ENCODE measurements at regions not wholly inside any gene's neighbourhood (a gene's known extent, or its start where the extent isn't known, plus 50 kb on each side); places are given as distances from the start of the nearest gene placed in this dataset.

DNA sequence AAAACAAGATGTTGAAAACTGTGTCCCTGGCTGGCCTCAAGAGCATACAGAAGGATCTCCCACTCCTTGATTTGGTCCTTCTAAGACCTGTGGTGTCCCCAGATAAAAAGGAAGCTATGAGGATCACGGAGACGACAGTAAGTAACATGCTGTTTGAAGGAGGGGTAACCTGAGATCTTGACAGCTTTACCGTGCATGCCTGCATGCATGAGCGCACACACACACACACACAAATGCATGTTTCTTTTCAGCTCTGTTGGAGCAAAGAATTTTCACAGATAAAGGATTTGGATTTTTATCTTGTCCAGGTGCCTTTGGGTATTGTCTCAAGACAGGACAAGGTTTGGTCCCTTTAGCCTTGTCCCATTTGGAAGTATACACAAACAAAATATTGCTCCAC is 411.6 kb upstream of the CCDC196 start:
- TF ChIP-seq EZH2 (IDR thresholded peaks at IDR 0.05; ENCODE audit: borderline replicate concordance) (no peak), CTCF (IDR thresholded peaks at IDR 0.05; ENCODE audit: poor library complexity) (no peak)

All from hepatocyte (in vitro differentiated cells).